T-cell (primary cell): ENCODE measurements at regions not wholly inside any gene's neighbourhood (a gene's known extent, or its start where the extent isn't known, plus 50 kb on each side); places are given as distances from the start of the nearest gene placed in this dataset.

ENCODE experiments used
- ATAC-seq, 4 experiments: fragments of 200-7000 bp in 3 of 4; fragments of 150-1000 bp in 1 of 4; cut with Tn5 transposase; replicated peaks in 1 of 4; 1 replicate in 3 of 4; 2 replicates in 1 of 4; pipeline ENCODE4 v1.10.0; 2021; ENCODE audit warnings: moderate library complexity in 3 of 4, mild to moderate bottlenecking in 2 of 4, moderate number of reproducible peaks in 1 of 4
- CTCF ChIA-PET, 2 donors: fragments of 300-600 bp; sonication (Branson Sonifier 250); formaldehyde crosslinking; loops; one replicate each; lab custom pipeline; 2022; ENCODE audit warnings: antibody characterized with exemption in 2 of 2; lab: Charles Lee
- POLR2A ChIA-PET, 2 donors: fragments of 300-600 bp; sonication (Branson Sonifier 250); formaldehyde crosslinking; loops; one replicate each; lab custom pipeline; 2022; ENCODE audit warnings: antibody characterized with exemption in 2 of 2; lab: Charles Lee
- DNase-seq, 35 experiments: peaks; one replicate each; pipeline versions ENCODE4 v3.0.0 to v3.0.0-alpha.2; 2013 to 2023
- H3K27ac ChIP-seq: one replicate; pipeline ENCODE4 v1.5.1; 2013; ENCODE audit warnings: low read length
- H3K27me3 ChIP-seq, 2 experiments: replicated peaks in 1 of 2; 1 replicate in 1 of 2; 2 replicates in 1 of 2; pipeline versions ENCODE4 v1.6.1 to v1.7.0; 2013; ENCODE audit warnings: low read length in 1 of 2, mixed read lengths in 1 of 2; ENCODE audit not compliant: control insufficient read depth in 2 of 2, insufficient read depth in 2 of 2; ENCODE audit errors: extremely low read depth in 1 of 2
- H3K36me3 ChIP-seq, 2 donors: 1 replicate in 1 of 2; 2 replicates in 1 of 2; pipeline versions ENCODE4 v1.6.1 to v1.7.0; 2013; ENCODE audit warnings: low read length in 1 of 2; ENCODE audit not compliant: control insufficient read depth in 2 of 2, insufficient read depth in 1 of 2; ENCODE audit errors: extremely low read depth in 1 of 2
- H3K4me1 ChIP-seq, 2 experiments: 1 replicate in 1 of 2; 2 replicates in 1 of 2; pipeline versions ENCODE4 v1.6.1 to v1.7.0; 2013; ENCODE audit warnings: low read length in 2 of 2, mixed read lengths in 1 of 2; ENCODE audit not compliant: insufficient read depth in 2 of 2, control insufficient read depth in 1 of 2; ENCODE audit errors: extremely low read depth in 1 of 2
- H3K4me3 ChIP-seq, 2 donors: 1 replicate in 1 of 2; 2 replicates in 1 of 2; pipeline versions ENCODE4 v1.5.1 to v1.7.0; 2013; ENCODE audit warnings: mild to moderate bottlenecking in 2 of 2, low read length in 1 of 2, moderate library complexity in 1 of 2; ENCODE audit not compliant: control insufficient read depth in 1 of 2; ENCODE audit errors: extremely low read depth in 1 of 2
- H3K9me3 ChIP-seq: 2 replicates; pipeline ENCODE4 v1.7.0; 2013
- H3K27ac Mint-ChIP-seq, 2 donors: one replicate each; pipeline ENCODE4 v1.8.0; 2020 to 2021; ENCODE audit warnings: mild to moderate bottlenecking in 2 of 2, mixed read lengths in 2 of 2
- H3K27me3 Mint-ChIP-seq, 2 donors: one replicate each; pipeline ENCODE4 v1.8.0; 2021 to 2022; ENCODE audit warnings: mixed read lengths in 2 of 2
- H3K36me3 Mint-ChIP-seq: one replicate; pipeline ENCODE4 v1.8.0; 2021; ENCODE audit warnings: mixed read lengths
- H3K4me1 Mint-ChIP-seq, 3 donors: one replicate each; pipeline ENCODE4 v1.8.0; 2020 to 2022; ENCODE audit warnings: mixed read lengths in 3 of 3, mild to moderate bottlenecking in 1 of 3
- H3K4me3 Mint-ChIP-seq, 3 donors: one replicate each; pipeline ENCODE4 v1.8.0; 2020 to 2022; ENCODE audit warnings: mild to moderate bottlenecking in 3 of 3, mixed read lengths in 3 of 3, moderate library complexity in 3 of 3
- H3K9me3 Mint-ChIP-seq, 3 donors: one replicate each; pipeline ENCODE4 v1.8.0; 2020 to 2022; ENCODE audit warnings: mixed read lengths in 3 of 3
- WGBS: methylation state at CpG from one replicate; pipeline ENCODE4 v1.1.5; 2013; ENCODE audit warnings: missing lambda C conversion rate; ENCODE audit not compliant: insufficient coverage; 5-methylcytosine and 5-hydroxymethylcytosine counted together

GRCh38 chr12:67852701-67853100, 136.5 kb upstream of the IFNG-AS1 start:
- H3K27ac Mint-ChIP-seq, result no peak overlapping the region
- no peak for DNase-seq
- H3K27ac ChIP-seq, result no peak overlapping the region
- no peaks in the 10 kb centered on the region for H3K36me3 Mint-ChIP-seq
- ChIA-PET CTCF (interaction anchor here (0.6 to 0.7 kb wide), 2 partner anchors 27 to 1315 kb away, joined by 5 to 6 read pairs; no protein-coding TSS in a partner anchor), POLR2A (interaction anchor here in 1 of 2 donors (0.7 kb wide), 1 partner anchor 1225 kb away, joined by 6 read pairs; no protein-coding TSS in a partner anchor)
- no peaks in the 10 kb centered on the region for H3K27me3 Mint-ChIP-seq
- WGBS, result 86% methylated on average over 1 of the region's 2 CpGs
- no peak overlapping the region for H3K4me3 ChIP-seq
- H3K27me3 ChIP-seq, result peaks cover 0 to 3% of the 10 kb centered on the region in 2 experiments
- no peak overlapping the region for H3K4me3 Mint-ChIP-seq
- ATAC-seq, result no peak
- no peaks in the 10 kb centered on the region for H3K9me3 ChIP-seq
- H3K4me1 ChIP-seq, result no peaks in the 10 kb centered on the region
- H3K9me3 Mint-ChIP-seq, result no peaks in the 10 kb centered on the region
- no peaks in the 10 kb centered on the region for H3K4me1 Mint-ChIP-seq
- no peaks in the 10 kb centered on the region for H3K36me3 ChIP-seq

- CTCF ChIA-PET, result interaction anchor here (0.6 to 0.7 kb wide), 2 partner anchors 27 to 1314 kb away, joined by 5 to 6 read pairs; no protein-coding TSS in a partner anchor
- no peak overlapping the region for H3K27ac ChIP-seq
- Mint-ChIP-seq H3K27me3 (no peaks in the 10 kb centered on the region), H3K4me3 (no peak overlapping the region), H3K4me1 (no peaks in the 10 kb centered on the region), H3K27ac (no peak overlapping the region), H3K9me3 (no peaks in the 10 kb centered on the region), H3K36me3 (no peaks in the 10 kb centered on the region)
- WGBS, result no CpG with 5 or more reads among the region's 3 CpGs
- no peaks in the 10 kb centered on the region for H3K36me3 ChIP-seq
- no peaks in the 10 kb centered on the region for H3K9me3 ChIP-seq
- no peak overlapping the region for H3K4me3 ChIP-seq
- H3K4me1 ChIP-seq, result no peaks in the 10 kb centered on the region
- no peak for ATAC-seq
- POLR2A ChIA-PET, result interaction anchor here in 1 of 2 donors (0.7 kb wide), 1 partner anchor 1225 kb away, joined by 6 read pairs; no protein-coding TSS in a partner anchor
- no peak for DNase-seq
- peaks cover 0 to 3% of the 10 kb centered on the region in 2 experiments for H3K27me3 ChIP-seq
These were observed 136.0 kb upstream of the IFNG-AS1 start for GRCh38 chr12:67853204-67853603.

GRCh38 chr12:67854351-67854750, 134.9 kb upstream of the IFNG-AS1 start:
- DNase-seq (no peak), ATAC-seq (no peak)
- H3K9me3 Mint-ChIP-seq, result no peaks in the 10 kb centered on the region
- H3K36me3 Mint-ChIP-seq, result no peaks in the 10 kb centered on the region
- no CpG with 5 or more reads among the region's 1 CpG for WGBS
- POLR2A ChIA-PET, result no interaction called here
- Histone ChIP-seq H3K27me3 (peaks cover 0 to 2% of the 10 kb centered on the region in 2 experiments), H3K4me1 (no peaks in the 10 kb centered on the region), H3K36me3 (no peaks in the 10 kb centered on the region), H3K9me3 (no peaks in the 10 kb centered on the region), H3K4me3 (no peak overlapping the region), H3K27ac (no peak overlapping the region)
- no peaks in the 10 kb centered on the region for H3K4me1 Mint-ChIP-seq
- CTCF ChIA-PET, result no interaction called here
- no peak overlapping the region for H3K4me3 Mint-ChIP-seq
- no peak overlapping the region for H3K27ac Mint-ChIP-seq
- no peaks in the 10 kb centered on the region for H3K27me3 Mint-ChIP-seq

GRCh38 chr12:67855103-67855502, 134.1 kb upstream of the IFNG-AS1 start:
- Histone ChIP-seq H3K4me1 (no peaks in the 10 kb centered on the region), H3K27me3 (no peaks in the 10 kb centered on the region), H3K9me3 (no peaks in the 10 kb centered on the region), H3K4me3 (no peak overlapping the region), H3K27ac (no peak overlapping the region), H3K36me3 (no peaks in the 10 kb centered on the region)
- Mint-ChIP-seq H3K36me3 (no peaks in the 10 kb centered on the region), H3K4me1 (no peaks in the 10 kb centered on the region), H3K27ac (no peak overlapping the region), H3K9me3 (no peaks in the 10 kb centered on the region), H3K27me3 (no peaks in the 10 kb centered on the region), H3K4me3 (no peak overlapping the region)
- POLR2A ChIA-PET, result no interaction called here
- DNase-seq, result no peak
- CTCF ChIA-PET, result no interaction called here
- ATAC-seq, result no peak

GRCh38 chr12:67871231-67871630, 118.0 kb upstream of the IFNG-AS1 start:
- ATAC-seq, result no peak
- H3K36me3 ChIP-seq, result no peaks in the 10 kb centered on the region
- POLR2A ChIA-PET, result interaction anchor here in 1 of 2 donors (0.6 kb wide), 1 partner anchor 10 kb away, joined by 6 read pairs; no protein-coding TSS in a partner anchor

GRCh38 chr12:67873355-67873754, 115.9 kb upstream of the IFNG-AS1 start:
- peaks cover 0 to 2% of the 10 kb centered on the region in 2 donors for H3K27me3 Mint-ChIP-seq
- DNase-seq (no peak), ATAC-seq (no peak)
- no peak overlapping the region for H3K27ac ChIP-seq
- peaks cover 0 to 2% of the 10 kb centered on the region in 2 experiments for H3K27me3 ChIP-seq
- no CpG with 5 or more reads among the region's 1 CpG for WGBS
- no peaks in the 10 kb centered on the region for H3K36me3 ChIP-seq
- H3K27ac Mint-ChIP-seq, result no peak overlapping the region
- H3K36me3 Mint-ChIP-seq, result peaks cover 2% of the 10 kb centered on the region
- ChIA-PET POLR2A (interaction anchor here in 1 of 2 donors (0.7 kb wide), 1 partner anchor 466 kb away, joined by 3 read pairs; no protein-coding TSS in a partner anchor), CTCF (interaction anchor here in 1 of 2 donors (0.6 to 0.7 kb wide), 2 partner anchors 367 to 392 kb away, joined by 3 to 8 read pairs; no protein-coding TSS in a partner anchor)
- no peaks in the 10 kb centered on the region for H3K4me1 ChIP-seq
- no peaks in the 10 kb centered on the region for H3K9me3 ChIP-seq
- no peak overlapping the region for H3K4me3 Mint-ChIP-seq
- H3K9me3 Mint-ChIP-seq, result peaks cover 0 to 4% (median 0%) of the 10 kb centered on the region in 3 donors
- no peaks in the 10 kb centered on the region for H3K4me1 Mint-ChIP-seq
- no peak overlapping the region for H3K4me3 ChIP-seq

More at GRCh38 chr12:67871231-67871630, 118.0 kb upstream of the IFNG-AS1 start:
- 100% methylated on average over 1 of the region's 4 CpGs for WGBS
- Histone ChIP-seq H3K27ac (no peak overlapping the region), H3K27me3 (peaks cover 0 to 2% of the 10 kb centered on the region in 2 experiments), H3K4me3 (no peak overlapping the region), H3K9me3 (no peaks in the 10 kb centered on the region), H3K4me1 (no peaks in the 10 kb centered on the region)
- no peaks in the 10 kb centered on the region for H3K4me1 Mint-ChIP-seq
- no peak for DNase-seq
- peaks cover 0 to under 1% (median 0%) of the 10 kb centered on the region in 3 donors for H3K9me3 Mint-ChIP-seq
- no peak overlapping the region for H3K4me3 Mint-ChIP-seq
- peaks cover 1% of the 10 kb centered on the region for H3K36me3 Mint-ChIP-seq
- H3K27me3 Mint-ChIP-seq, result peaks cover 0 to 2% of the 10 kb centered on the region in 2 donors
- H3K27ac Mint-ChIP-seq, result no peak overlapping the region
- CTCF ChIA-PET, result interaction anchor here in 1 of 2 donors (0.5 to 1.9 kb wide), 2 partner anchors 72 to 291 kb away, joined by 3 to 5 read pairs; no protein-coding TSS in a partner anchor
